NCI-H2029 treated with DMSO at 0.1 percent for 48 hours (cell line): ENCODE measurements at regions not wholly inside any gene's neighbourhood (a gene's known extent, or its start where the extent isn't known, plus 50 kb on each side); places are given as distances from the start of the nearest gene placed in this dataset.

Source experiments
- DNase-seq: peaks from one replicate; lab custom pipeline; 2025; lab: John Stamatoyannopoulos, UW

DNA sequence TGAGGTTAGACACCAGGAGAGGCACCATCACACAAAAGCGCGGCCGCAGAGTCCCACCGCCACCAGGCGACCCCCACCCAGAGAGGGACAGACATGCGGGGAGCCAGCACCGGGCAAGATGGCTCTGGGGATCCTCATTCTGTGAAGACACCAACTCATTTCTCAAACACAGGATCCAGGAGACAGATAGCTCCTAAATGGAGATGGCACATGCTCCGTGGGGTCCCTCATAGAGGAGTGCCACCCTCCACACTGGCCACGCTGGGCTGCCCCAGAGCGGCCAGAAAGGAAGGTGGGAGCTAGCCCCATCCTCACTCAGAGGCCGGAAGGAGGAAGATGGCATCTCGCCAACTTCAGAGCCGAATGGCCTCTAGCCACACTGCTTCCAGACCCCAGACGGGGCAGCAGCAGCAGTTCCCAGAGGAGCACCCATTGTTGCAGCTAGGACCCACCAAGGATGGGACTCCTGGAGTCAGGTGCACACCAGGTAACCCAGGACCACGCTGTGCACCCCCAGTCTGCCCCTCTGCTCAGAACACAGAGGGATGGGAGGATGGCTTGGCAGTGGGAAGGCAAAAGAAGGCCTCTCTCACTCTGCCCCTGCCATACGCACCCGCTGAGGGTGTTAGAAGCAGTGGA, 78.6 kb downstream of the ZIC5 start:
- no peak for DNase-seq

DNA sequence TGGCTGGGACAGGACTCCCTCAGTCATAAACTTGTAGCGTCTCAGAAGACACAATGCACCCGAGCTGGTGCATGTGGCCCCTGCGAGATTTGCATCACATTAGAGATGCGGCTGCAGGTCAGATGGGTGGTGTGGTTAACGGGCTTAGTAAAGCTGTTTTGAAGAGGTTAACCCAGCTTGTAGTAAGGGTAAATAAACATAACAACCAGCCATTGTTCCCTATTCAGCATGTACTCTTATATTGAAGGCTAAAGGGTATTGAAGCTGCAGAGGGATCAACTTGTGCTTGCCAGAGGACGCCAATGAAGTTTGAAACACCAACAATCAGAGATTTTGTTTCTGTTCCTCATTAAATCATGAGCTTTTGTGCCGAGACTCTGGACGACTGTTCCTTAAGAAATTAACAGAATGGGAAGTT, 79.4 kb downstream of the ZIC5 start:
- no peak for DNase-seq

DNA sequence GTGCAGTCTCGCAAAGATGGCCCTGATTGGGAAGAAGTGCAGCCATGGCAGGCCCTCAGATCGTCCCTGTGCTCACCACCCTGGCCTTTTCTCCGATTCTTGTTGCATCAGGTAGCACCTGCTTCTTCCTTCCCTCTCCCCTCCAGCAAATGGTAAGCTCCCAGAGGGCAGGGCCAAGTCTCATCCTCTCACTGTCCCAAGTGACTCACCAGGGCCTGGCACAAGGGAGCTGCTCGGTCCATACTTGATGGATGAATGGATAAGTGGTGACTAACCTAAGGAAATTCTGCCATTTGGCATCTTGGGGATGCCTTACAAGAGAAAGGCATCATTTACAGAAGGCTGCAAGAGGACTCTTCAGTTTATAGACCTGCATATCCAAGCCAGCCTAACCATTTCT, 84.9 kb downstream of the ZIC5 start:
- DNase-seq = no peak

DNA sequence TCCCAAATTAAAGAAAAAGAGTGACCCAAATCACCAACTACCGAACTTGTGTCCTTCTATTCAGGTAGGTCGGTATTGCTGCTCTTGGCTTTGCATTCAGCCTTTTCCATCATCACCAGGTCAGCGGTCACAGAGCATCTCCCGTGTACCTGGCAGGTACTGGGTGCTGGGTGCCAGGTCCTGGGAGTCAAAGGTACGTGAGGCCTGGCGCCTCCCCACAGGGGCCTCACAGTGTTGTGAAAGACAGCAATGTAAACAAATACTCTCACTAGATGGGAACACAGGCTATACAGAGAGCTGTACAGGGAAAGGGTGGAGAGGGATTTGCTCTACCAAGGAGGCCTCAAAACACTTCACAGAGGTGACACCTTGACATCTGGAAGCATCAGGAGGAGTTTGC, 86.7 kb downstream of the ZIC5 start:
- DNase-seq = no peak

DNA sequence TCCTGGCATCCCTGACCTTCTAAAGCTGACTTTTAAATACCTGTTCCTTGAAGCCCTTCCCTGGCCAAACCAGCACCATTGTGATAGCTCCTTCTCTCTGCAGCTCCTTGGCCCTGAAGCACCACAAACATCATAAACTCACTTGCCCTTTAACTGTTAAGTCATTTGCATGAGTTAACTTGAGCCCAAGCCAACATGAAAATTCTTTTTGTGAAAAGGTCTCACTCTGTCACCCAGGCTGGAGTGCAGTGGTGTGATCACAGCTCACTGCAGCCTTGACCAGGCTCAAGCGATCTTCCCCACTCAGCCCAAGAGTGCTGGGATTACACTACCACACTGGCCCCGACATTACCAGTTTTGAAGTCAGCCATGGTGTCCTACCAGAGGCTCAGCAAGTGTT, 87.8 kb downstream of the ZIC5 start:
- no peak for DNase-seq

DNA sequence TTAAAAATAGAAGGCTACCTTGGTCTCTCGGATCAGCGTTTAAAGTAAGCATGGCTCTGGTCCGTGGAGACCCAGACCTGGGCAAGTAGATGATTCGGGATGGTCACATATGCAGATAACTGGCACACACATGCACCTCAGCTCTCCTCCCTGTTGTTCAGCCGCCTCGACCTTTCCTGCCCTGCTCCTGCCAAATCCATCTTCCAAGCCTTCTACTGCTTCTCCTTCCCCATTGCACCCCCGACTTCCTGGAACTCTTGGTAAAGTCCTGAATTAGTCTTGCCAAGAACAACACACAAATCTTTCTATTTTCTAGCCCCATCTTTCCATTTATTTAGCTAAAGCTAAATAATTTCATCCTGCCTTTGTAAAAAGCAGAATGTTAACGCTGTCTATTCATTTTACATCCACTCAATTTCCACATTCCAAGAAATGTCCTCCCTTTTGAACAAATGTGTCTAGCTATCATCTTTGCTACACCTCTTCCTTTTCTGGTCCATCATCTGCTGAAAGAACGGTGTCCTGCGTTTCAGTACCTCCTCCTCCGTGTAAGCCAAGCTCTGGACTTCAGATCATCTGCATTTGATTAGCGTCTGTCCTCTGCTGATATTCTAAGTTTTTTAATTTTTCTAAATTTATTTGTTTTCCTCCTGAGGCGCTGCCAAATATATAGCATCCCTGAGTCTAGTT, 92.5 kb downstream of the ZIC5 start:
- DNase-seq = no peak

DNA sequence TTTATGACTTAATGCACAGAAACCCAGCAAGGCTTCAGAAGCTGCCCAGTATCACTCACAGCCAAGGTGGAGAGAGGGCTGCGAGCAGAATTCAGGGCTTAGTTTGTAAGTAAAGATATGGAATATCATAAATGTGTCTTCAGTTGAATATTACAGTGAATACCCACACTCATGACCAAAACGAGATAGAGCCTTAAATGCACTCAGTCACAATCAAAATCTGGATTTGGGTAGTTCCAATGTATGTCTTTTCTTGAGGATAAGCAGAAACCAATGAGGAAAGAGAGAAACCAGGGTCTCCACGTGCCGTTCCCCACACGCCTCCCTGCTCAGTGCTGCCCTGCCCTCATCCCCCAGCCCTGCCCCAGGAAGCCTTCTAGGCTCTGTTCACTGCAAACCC, 94.9 kb downstream of the ZIC5 start:
- DNase-seq = no peak

DNA sequence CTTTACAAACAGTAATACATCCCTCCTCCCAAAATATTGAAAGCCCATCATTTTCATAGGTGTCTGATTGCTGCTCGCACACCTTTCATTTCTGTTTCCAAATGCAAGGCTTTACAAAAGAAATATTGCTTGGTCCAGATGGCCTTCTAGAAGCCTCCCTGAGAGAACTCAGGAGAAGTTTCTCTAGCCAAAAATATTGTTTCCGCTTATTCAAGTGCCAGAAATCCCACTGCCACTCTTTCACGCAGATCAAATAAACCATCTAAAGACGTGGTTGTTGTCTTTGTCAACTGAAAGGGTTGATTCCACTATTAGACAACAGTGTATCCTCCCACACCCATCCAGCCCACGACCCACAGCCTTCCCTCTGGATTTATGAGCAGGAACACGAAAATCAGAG, 96.2 kb downstream of the ZIC5 start:
- no peak for DNase-seq

DNA sequence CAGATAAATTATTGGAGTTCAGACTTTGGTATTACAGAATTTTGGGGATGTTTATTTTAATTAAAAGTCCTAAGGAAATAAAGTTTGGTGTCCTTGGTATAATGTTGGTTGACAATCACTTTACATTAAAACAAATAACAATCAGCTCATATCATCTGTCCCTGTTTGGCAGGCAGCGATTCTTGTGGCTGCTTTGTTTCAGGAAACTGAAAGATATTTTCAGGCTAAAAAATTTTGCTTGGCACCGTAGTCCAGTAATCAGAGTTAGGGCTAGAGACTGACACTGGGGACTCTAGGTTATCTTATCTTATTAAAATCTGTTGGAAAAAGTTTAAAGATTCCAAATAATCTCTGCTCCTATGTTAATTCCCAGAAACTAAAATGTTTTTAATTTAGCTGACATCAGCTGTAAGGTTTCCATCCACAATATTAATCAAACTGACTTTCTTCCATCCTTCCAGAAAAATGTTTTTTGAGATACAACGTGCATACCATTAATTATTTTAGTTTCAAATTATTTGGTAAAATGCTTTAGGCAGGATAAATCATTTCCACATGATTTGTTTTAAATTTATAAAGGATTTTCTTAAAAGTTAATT, 97.6 kb downstream of the ZIC5 start:
- no peak for DNase-seq

DNA sequence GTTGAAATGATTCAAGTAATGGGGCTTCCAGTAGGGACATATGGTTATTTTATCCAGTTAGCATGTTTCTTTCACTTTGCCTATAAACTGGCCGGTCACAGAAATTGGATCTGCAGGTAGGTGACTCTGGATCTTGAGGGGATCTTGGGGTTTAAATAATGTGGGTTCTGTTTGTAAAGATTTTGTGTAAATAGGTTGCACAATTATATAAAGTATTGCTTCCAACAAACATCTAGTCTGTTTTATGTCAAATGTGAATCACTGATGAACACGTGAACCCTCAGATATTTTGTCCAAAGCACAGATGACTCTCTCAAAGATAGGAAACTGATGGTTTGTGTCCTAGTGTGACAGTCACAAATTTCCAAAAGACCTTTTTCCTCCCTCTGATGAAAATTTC, 98.4 kb downstream of the ZIC5 start:
- no peak for DNase-seq

DNA sequence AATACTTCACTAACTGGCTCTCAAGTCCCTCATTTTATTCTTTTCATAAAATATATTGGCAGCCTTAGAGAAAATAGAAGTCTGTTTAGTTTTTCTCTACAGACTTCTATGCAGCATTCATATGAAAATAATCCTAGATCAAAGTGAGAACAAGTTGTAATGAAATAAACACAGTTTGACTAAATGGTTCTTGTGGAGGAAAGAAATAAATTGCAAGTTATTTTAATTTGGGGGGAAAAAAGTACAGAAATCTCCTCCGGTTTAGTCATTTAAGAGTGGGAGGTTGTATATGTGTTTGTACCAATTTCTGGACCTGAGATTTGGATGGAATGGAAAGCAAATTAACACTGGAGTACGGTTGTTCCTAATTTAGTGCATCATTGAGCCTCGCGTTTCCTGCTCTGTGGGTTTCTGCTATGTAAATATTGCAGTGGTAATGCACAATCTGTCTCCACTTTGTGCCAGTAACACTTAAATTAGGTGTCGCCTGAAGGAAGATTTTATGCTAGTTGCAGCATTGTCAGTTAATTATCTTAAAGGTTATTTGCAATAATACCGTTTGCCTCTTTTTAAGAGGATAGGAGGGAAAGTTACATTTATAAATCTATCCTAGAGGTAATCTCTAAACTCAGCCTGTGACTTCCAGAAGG, 100.2 kb downstream of the ZIC5 start:
- DNase-seq = no peak

DNA sequence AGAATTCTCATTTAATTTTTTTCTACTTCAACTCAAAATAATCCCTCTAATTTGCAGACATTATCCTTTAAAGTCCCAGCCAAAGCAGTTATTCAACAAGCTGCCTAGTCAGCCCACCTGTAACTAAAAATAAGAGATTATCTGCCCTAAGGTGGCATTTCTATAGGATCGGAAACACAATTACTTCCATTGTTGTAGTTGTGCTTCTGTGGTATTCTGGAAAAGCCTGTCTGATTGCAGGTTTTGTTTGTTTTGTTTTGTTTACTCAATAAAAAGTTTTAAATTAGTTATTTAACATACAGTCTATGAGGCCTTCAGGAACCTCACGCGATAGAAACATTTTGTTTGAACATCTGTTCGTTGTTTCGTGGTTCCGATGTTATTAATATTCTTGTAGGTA, 101.0 kb downstream of the ZIC5 start:
- DNase-seq = no peak

DNA sequence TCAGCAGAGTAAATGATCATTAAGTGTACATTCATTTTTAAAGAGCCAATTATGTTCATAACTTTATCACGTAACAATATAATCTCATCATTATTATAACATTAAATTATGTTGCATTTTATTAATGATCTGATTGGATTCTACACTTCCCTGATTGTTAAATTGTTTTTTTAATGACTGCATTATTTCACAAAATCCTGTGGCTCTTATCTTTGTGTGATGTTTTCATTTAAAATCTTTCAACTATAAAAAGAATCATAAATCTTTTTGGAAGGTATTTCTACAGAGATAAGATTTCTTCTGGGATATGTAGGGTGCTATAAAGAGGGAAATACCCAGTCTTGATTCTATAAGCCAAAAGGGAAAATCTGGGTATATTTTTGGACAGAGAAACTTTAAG, 101.7 kb downstream of the ZIC5 start:
- no peak for DNase-seq

DNA sequence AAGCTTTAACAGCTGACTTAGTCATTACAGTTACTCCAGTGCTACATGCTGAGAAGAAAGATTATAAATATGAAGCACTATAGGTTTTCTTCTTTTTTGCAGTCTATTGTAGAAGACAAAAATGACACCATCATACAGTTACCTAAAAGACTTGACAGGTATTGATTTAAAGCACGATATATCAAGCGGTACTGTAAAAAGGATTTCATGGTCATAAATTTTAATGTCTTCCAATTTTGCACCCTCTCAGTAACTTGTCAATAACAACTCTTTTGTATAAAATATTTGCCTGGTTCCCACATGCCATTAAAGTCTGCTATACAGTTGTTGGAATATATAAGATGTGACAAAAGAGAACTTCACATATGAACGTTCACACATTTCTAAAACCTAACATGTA, 102.8 kb downstream of the ZIC5 start:
- DNase-seq = no peak

DNA sequence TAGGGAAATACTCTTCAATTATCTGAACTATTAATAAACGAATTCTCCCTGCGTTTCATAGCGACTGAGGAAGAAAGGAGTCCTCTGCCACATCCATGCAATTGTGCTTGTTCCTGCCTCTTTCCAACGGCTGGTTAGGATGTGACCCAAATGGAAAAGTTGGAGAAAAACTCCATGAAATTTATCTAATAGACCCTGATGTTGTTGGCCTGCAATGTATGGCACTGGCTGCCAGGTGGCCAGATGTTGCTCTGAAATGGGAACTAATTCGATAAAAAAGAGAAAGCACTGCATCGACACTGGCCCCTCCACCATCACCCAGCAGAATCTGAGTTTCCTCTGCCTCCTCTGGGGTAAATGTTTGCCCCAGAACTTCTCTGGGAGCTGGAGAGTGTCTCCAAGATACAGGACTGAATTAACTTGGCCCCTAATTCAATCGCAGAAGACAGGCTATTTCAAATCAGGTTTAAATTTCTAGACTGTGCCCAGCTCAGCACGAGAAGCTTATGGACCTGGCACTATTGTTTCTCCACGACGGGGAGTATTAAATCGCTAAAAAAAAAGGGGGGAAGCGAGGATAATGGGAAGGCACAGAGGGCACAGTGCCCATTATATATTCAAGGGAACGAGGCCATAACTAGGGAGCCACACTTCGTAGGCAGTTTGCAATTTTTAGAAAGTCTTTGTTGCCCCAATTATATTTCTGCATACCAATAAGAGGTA, 103.9 kb downstream of the ZIC5 start:
- no peak for DNase-seq

DNA sequence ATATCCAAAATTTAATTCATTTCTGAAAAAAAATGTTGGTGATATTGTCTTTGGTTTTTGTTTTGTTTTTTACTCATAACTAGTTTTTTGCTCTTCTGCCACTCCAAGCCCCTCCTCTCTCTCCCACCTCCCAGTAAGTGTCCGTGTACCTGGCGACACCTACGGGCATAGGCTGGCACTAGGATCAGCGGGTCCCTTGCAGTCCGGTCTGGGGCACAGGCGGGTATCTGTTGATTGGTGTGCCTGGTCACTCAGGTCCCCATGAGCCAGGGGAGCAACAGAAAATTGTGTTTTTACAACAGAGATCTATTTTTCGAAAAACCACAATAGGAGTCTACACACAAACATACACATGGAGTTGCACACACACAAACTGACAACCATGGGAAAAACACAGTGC, 104.8 kb downstream of the ZIC5 start:
- no peak for DNase-seq

DNA sequence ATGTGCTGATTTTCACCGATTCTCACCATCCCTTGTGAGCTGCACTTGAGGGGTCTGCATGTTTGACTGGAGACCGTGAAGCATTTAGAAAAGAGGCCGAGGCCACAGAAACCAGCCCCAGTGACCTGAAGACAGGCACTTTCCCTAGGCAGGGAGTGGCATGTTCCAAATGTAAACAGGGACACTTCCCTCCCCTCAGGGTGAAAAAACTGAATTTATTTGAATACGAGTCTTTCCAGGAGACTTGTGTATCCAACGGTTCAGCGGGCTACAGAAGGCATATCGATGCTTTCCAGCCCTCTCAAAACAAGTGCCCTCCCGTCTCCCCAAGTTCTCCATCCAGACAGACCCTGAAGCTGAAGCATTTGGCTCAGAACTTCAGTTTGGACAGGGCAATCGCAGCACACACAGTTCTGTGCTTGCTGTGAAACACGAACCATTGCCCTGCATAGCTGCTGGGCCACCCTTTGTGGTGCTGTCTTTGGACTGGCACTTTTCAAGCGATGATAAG, 106.1 kb downstream of the ZIC5 start:
- DNase-seq = no peak

DNA sequence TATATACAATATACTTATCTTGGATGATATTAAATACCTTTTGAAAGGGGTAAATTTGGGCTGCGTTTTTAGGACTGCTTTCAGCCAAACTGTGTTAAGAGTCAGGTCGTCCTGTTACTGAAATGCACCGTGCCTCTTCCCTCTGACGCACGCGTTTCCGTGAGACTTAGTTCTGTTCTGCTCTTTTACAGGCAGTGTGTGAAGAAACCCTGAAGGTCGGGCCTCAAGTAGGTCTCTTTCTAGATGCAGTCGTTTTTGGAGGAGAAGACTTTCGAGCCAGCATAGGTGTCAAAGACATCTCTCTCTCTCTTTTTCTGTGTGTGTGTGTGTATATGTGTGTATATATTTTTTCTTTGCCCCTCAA, 107.0 kb downstream of the ZIC5 start:
- no peak for DNase-seq

DNA sequence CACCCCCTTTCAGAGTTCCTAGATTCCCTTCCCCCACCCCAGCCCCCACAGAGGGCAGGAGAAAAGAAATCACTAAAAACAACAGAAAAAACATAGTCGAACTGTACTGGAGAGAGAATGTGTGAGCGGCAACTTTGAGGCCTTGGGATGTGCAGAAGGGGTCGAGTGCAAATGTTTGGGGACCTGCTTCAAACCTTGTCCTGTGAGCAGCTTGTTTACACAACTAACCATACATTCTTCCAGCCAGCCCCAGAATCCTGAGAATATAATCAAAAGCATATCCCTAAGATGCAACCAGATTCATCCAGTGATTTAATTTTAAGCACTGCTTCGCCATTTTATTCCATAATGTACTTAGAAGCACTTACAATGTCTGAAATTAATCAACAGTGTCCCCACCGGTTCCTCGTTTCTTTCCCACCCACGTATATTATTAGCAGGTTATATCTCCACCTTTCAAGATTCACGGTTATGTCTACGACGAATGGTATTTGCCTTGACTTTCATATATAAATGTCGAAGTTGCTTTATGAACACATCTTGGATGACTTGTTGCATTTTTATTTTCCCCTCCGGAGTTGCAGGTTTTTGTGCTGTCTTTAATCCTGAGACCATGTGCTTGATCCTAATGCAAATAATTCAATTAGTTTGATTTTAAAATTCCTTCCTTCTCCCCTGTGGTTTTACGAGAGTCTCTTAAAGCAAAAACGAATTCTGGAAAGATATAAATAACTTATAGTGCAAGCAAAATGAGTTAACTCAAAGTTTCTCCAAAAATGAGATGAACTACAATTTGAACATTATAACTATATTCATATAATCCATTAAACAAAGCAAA, 107.6 kb downstream of the ZIC5 start:
- no peak for DNase-seq

DNA sequence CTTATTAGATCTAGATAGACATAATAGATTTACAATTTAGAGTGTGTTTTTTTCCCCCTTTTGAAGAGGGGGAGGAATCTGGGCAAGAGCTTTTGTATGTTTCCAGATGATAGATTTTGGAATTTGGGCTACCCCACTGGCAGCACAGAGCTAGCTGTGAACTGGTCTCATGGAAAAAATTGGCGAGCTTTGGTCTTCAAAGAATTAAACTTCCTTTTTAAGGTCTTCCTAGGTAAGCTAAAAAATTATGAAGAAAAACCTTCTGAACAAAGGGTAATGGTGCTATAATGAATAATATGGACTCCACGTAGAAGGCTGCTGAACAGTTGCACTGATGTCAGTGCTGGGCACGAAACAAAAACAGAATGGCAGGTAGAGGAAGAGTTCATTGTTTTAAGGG, 109.3 kb downstream of the ZIC5 start:
- DNase-seq = no peak

DNA sequence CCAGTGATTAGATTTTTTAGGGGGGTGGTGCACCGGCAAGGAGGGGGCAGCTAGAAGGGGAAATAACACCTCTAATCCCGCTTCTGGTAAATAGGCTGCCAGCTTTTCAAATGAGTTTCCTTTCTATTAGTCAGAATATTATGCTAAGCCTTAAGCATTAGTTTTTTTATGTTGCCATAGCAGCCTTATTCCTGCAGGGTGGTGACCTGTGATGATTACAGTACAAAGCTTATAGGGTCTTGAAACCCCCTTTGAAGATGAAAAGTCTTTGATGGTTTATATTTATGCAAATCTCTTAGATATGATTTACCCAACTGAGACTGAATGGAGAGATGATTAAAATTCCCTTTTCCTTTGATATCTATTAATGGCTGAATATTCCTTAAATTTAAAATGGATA, 109.8 kb downstream of the ZIC5 start:
- DNase-seq = no peak

DNA sequence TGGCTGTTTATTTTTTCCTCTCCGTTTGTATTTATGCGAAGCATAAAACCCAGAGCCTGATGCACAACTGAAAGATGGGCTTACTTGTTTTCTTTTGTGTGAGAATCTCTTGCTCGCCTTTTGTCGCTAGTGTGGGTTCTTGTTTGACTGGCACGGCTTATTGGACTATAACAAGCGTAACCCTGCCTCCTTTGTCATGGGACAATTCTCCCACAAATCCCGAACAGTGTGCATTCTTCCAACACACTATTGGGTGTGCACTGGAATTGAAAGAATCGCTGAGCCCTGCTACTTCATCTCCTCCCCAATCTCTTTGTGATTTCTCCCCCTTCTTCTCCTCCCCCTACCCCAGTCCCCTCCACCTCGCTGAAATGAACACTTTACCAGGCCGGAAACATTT, 110.8 kb downstream of the ZIC5 start:
- no peak for DNase-seq
